ENCODE measurements at regions not wholly inside any gene's neighbourhood (a gene's known extent, or its start where the extent isn't known, plus 50 kb on each side); places are given as distances from the start of the nearest gene placed in this dataset.

DNA sequence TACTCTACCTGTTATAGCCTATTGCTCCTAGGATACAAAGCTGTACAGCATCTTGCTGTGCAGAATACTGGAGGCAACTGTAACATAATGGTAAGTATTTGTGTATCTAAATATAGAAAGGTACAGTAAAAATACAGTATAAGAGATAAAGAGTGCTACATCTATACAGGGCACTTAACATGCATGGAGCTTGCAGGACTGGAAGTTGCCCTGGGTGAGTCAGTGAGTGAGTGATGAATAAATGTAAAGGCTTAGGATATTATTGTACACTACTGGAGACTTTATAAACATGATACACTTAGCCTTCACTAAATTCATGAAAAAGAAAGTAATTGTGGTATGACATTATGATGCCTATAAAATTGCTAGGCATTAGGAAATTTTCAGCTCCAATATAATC is 65.5 kb upstream of the OSMR start:
- Histone ChIP-seq H3K4me1 (ENCODE audit: insufficient read depth, low read length) (peaks cover 25% of the 10 kb centered on the region), H3K4me3 (ENCODE audit: insufficient read depth, low read depth, low read length) (no peak overlapping the region), H3K27me3 (ENCODE audit: insufficient read depth, low read length) (peaks cover 3% of the 10 kb centered on the region), H4K20me1 (ENCODE audit: insufficient read depth, low read length) (no peaks in the 10 kb centered on the region), H3K27ac (ENCODE audit: low read depth, low read length) (no peak overlapping the region), H3K9me3 (ENCODE audit: insufficient read depth, low read depth, low read length) (no peaks in the 10 kb centered on the region), H3K4me2 (ENCODE audit: low read length) (no peak overlapping the region), H3K79me2 (ENCODE audit: insufficient read depth, low read length) (no peaks in the 10 kb centered on the region), H3K36me3 (ENCODE audit: insufficient read depth, low read length) (no peaks in the 10 kb centered on the region), H2AFZ (ENCODE audit: low read depth, low read length) (no peak overlapping the region), H3K9ac (ENCODE audit: low read length) (no peak overlapping the region)
- DNase-seq (ENCODE audit: low read depth) (no peak), FAIRE-seq (no peak)
- Mint-ChIP-seq H3K4me1 (ENCODE audit: low read depth, unreplicated experiment) (peaks cover 14% of the 10 kb centered on the region), H3K27ac (ENCODE audit: unreplicated experiment) (no peak overlapping the region), H3K9me3 (ENCODE audit: unreplicated experiment) (peaks cover 5% of the 10 kb centered on the region), H3K36me3 (ENCODE audit: low read depth, unreplicated experiment) (no peaks in the 10 kb centered on the region), H3K4me3 (ENCODE audit: unreplicated experiment) (no peak overlapping the region), H3K27me3 (ENCODE audit: low read depth, unreplicated experiment) (peaks cover 4% of the 10 kb centered on the region)
- TF ChIP-seq, protein P1, sequence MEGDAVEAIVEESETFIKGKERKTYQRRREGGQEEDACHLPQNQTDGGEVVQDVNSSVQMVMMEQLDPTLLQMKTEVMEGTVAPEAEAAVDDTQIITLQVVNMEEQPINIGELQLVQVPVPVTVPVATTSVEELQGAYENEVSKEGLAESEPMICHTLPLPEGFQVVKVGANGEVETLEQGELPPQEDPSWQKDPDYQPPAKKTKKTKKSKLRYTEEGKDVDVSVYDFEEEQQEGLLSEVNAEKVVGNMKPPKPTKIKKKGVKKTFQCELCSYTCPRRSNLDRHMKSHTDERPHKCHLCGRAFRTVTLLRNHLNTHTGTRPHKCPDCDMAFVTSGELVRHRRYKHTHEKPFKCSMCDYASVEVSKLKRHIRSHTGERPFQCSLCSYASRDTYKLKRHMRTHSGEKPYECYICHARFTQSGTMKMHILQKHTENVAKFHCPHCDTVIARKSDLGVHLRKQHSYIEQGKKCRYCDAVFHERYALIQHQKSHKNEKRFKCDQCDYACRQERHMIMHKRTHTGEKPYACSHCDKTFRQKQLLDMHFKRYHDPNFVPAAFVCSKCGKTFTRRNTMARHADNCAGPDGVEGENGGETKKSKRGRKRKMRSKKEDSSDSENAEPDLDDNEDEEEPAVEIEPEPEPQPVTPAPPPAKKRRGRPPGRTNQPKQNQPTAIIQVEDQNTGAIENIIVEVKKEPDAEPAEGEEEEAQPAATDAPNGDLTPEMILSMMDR (IDR thresholded peaks at IDR 0.05; ENCODE audit: insufficient read depth, low read depth, low read length), result no peak
- TF ChIP-seq EZH2 (IDR thresholded peaks at IDR 0.05; ENCODE audit: insufficient read depth, low read length), result no peak

GRCh38 chr5:38780945-38781344 is 64.9 kb upstream of the OSMR start:
- H3K4me2 ChIP-seq (ENCODE audit: low read length), result no peak overlapping the region
- peaks cover 25% of the 10 kb centered on the region for H3K4me1 ChIP-seq (ENCODE audit: insufficient read depth, low read length)
- no peak overlapping the region for H3K4me3 ChIP-seq (ENCODE audit: insufficient read depth, low read depth, low read length)
- no peak overlapping the region for H3K27ac Mint-ChIP-seq (ENCODE audit: unreplicated experiment)
- peaks cover under 1% of the 10 kb centered on the region for H3K27me3 Mint-ChIP-seq (ENCODE audit: low read depth, unreplicated experiment)
- FAIRE-seq, result no peak
- no peaks in the 10 kb centered on the region for H3K36me3 Mint-ChIP-seq (ENCODE audit: low read depth, unreplicated experiment)
- H3K79me2 ChIP-seq (ENCODE audit: insufficient read depth, low read length), result no peaks in the 10 kb centered on the region
- H3K9ac ChIP-seq (ENCODE audit: low read length), result no peak overlapping the region
- no peak overlapping the region for H3K27ac ChIP-seq (ENCODE audit: low read depth, low read length)
- peaks cover 8% of the 10 kb centered on the region for H3K9me3 Mint-ChIP-seq (ENCODE audit: unreplicated experiment)
- no peaks in the 10 kb centered on the region for H3K9me3 ChIP-seq (ENCODE audit: insufficient read depth, low read depth, low read length)
- H2AFZ ChIP-seq (ENCODE audit: low read depth, low read length), result no peak overlapping the region
- H4K20me1 ChIP-seq (ENCODE audit: insufficient read depth, low read length), result no peaks in the 10 kb centered on the region
- peaks cover 14% of the 10 kb centered on the region for H3K4me1 Mint-ChIP-seq (ENCODE audit: low read depth, unreplicated experiment)
- H3K4me3 Mint-ChIP-seq (ENCODE audit: unreplicated experiment), result no peak overlapping the region
- H3K36me3 ChIP-seq (ENCODE audit: insufficient read depth, low read length), result no peaks in the 10 kb centered on the region
- no peaks in the 10 kb centered on the region for H3K27me3 ChIP-seq (ENCODE audit: insufficient read depth, low read length)
- peak; percentile 75 for DNase-seq (ENCODE audit: low read depth)
- TF ChIP-seq, protein P1 (IDR thresholded peaks at IDR 0.05; ENCODE audit: insufficient read depth, low read depth, low read length), result peak; percentile 3
- TF ChIP-seq EZH2 (IDR thresholded peaks at IDR 0.05; ENCODE audit: insufficient read depth, low read length), result no peak

- H3K4me3 ChIP-seq (ENCODE audit: insufficient read depth, low read depth, low read length), result no peak overlapping the region
- Mint-ChIP-seq H3K36me3 (ENCODE audit: low read depth, unreplicated experiment) (no peaks in the 10 kb centered on the region), H3K27ac (ENCODE audit: unreplicated experiment) (no peak overlapping the region), H3K27me3 (ENCODE audit: low read depth, unreplicated experiment) (no peaks in the 10 kb centered on the region), H3K4me1 (ENCODE audit: low read depth, unreplicated experiment) (peaks cover 14% of the 10 kb centered on the region), H3K4me3 (ENCODE audit: unreplicated experiment) (no peak overlapping the region), H3K9me3 (ENCODE audit: unreplicated experiment) (peaks cover 12% of the 10 kb centered on the region)
- H3K4me1 ChIP-seq (ENCODE audit: insufficient read depth, low read length), result peaks cover 25% of the 10 kb centered on the region
- H3K9me3 ChIP-seq (ENCODE audit: insufficient read depth, low read depth, low read length), result no peaks in the 10 kb centered on the region
- DNase-seq (ENCODE audit: low read depth) (peak; percentile 6), FAIRE-seq (peak; percentile 59)
- TF ChIP-seq, protein P1 (IDR thresholded peaks at IDR 0.05; ENCODE audit: insufficient read depth, low read depth, low read length), result no peak
- no peak for TF ChIP-seq EZH2 (IDR thresholded peaks at IDR 0.05; ENCODE audit: insufficient read depth, low read length)
- H3K9ac ChIP-seq (ENCODE audit: low read length), result no peak overlapping the region
- no peaks in the 10 kb centered on the region for H3K36me3 ChIP-seq (ENCODE audit: insufficient read depth, low read length)
- no peaks in the 10 kb centered on the region for H3K79me2 ChIP-seq (ENCODE audit: insufficient read depth, low read length)
- no peak overlapping the region for H2AFZ ChIP-seq (ENCODE audit: low read depth, low read length)
- peak overlapping the region; percentile 30 for H3K4me2 ChIP-seq (ENCODE audit: low read length)
- no peaks in the 10 kb centered on the region for H3K27me3 ChIP-seq (ENCODE audit: insufficient read depth, low read length)
- no peaks in the 10 kb centered on the region for H4K20me1 ChIP-seq (ENCODE audit: insufficient read depth, low read length)
- peak overlapping the region; percentile 44 for H3K27ac ChIP-seq (ENCODE audit: low read depth, low read length)
Observed at GRCh38 chr5:38782180-38782835, 63.5 kb upstream of the OSMR start.

Measured in astrocyte (in vitro differentiated cells and primary cell).